HCT116 (cell line): ENCODE measurements at regions not wholly inside any gene's neighbourhood (a gene's known extent, or its start where the extent isn't known, plus 50 kb on each side); places are given as distances from the start of the nearest gene placed in this dataset.

Source experiments
- ATAC-seq: fragments of 200-7000 bp; cut with Tn5 transposase; 2 replicates; pipeline ENCODE4 v1.9.1; 2020; ENCODE audit warnings: mild to moderate bottlenecking, moderate library complexity
- BruUV-seq: library from RNA; stranded (reverse); fragments of 400-500 nt; replicated peaks from 2 replicates; lab custom pipeline; 2021; lab: Mats Ljungman, UMichigan
- CTCF ChIA-PET: fragments of 300-600 bp; sonication (Branson Sonifier 250); formaldehyde crosslinking; loops from one replicate; lab custom pipeline; 2021; ENCODE audit warnings: antibody characterized with exemption; lab: Charles Lee
- POLR2A ChIA-PET: fragments of 300-600, 350-600 bp; sonication (Branson Sonifier 250); formaldehyde crosslinking; loops from one replicate; lab custom pipeline; 2021; ENCODE audit warnings: antibody characterized with exemption; lab: Charles Lee
- RAD21 ChIA-PET, 2 experiments: fragments of 300-600 bp; sonication (Branson Sonifier 250); formaldehyde crosslinking; loops; one replicate each; lab custom pipeline; 2023; ENCODE audit warnings: low total read pairs in 2 of 2; ENCODE audit not compliant: uncharacterized antibody in 2 of 2, unreplicated experiment in 2 of 2, low non-redundant PET in 1 of 2; lab: Charles Lee
- DNase-seq: peaks from one replicate; pipeline ENCODE4 v3.0.0-alpha.2; 2010; ENCODE audit warnings: low read depth, low spot score
- H2AFZ ChIP-seq: fragments of 200-600 bp; shearing (Covaris generic), sonication (generic); 2 replicates; pipeline ENCODE4 v1.6.1; 2017; ENCODE audit warnings: low read depth, mixed run types, mixed read lengths, antibody characterized with exemption, low read length; ENCODE audit not compliant: poor library complexity, severe bottlenecking
- H3K27ac ChIP-seq: 2 replicates; pipeline ENCODE4 v1.5.1; 2012; ENCODE audit warnings: low read depth, low read length
- H3K27me3 ChIP-seq: fragments of 200-600 bp; sonication (generic); 2 replicates; pipeline ENCODE4 v1.6.1; 2016; ENCODE audit warnings: mixed run types, low read length, mixed read lengths; ENCODE audit not compliant: insufficient read depth
- H3K36me3 ChIP-seq, 2 experiments: fragments of 200-500 bp in 1 of 2; fragments of 200-600 bp in 1 of 2; sonication (Bioruptor generic) in 1 of 2; sonication (generic) in 1 of 2; 2 replicates each; pipeline versions ENCODE4 v1.5.1 to v1.6.1; 2014 to 2016; ENCODE audit warnings: low read length in 2 of 2, inconsistent platforms in 1 of 2, mixed read lengths in 1 of 2, mixed run types in 1 of 2; ENCODE audit not compliant: insufficient read depth in 2 of 2, control insufficient read depth in 1 of 2
- H3K4me1 ChIP-seq, 2 experiments: fragments of 200-600 bp in 1 of 2; sonication (generic) in 1 of 2; 2 replicates each; pipeline versions ENCODE4 v1.5.1 to v1.6.1; 2012 to 2017; ENCODE audit warnings: low read length in 2 of 2, inconsistent platforms in 1 of 2, mild to moderate bottlenecking in 1 of 2, mixed read lengths in 1 of 2, mixed run types in 1 of 2, moderate library complexity in 1 of 2; ENCODE audit not compliant: insufficient read depth in 2 of 2, control insufficient read depth in 1 of 2
- H3K4me2 ChIP-seq: fragments of 200-600 bp; sonication (generic); 2 replicates; pipeline ENCODE4 v1.6.1; 2017; ENCODE audit warnings: mixed run types, low read length, mixed read lengths
- H3K4me3 ChIP-seq, 2 experiments: fragments of 200-600 bp in 1 of 2; sonication (generic) in 1 of 2; replicated peaks in 1 of 2; 2 replicates each; pipeline ENCODE4 v1.5.1; 2011 to 2016; ENCODE audit warnings: low read length in 2 of 2, control low read depth in 1 of 2, low read depth in 1 of 2, mild to moderate bottlenecking in 1 of 2, mixed read lengths in 1 of 2, mixed run types in 1 of 2
- H3K79me2 ChIP-seq: fragments of 200-600 bp; sonication (generic); 2 replicates; pipeline ENCODE4 v1.6.1; 2017; ENCODE audit warnings: mild to moderate bottlenecking, mixed run types, low read length, moderate library complexity, mixed read lengths; ENCODE audit not compliant: insufficient read depth
- H3K9ac ChIP-seq: fragments of 200-600 bp; sonication (generic); 2 replicates; pipeline ENCODE4 v1.6.1; 2016; ENCODE audit warnings: low read length, mixed read lengths
- H3K9me2 ChIP-seq: fragments of 200-600 bp; sonication (generic), shearing (Covaris generic); 2 replicates; pipeline ENCODE4 v1.6.1; 2017; ENCODE audit warnings: mixed run types, mild to moderate bottlenecking, moderate library complexity; ENCODE audit not compliant: insufficient read depth
- H3K9me3 ChIP-seq, 2 experiments: fragments of 200-500 bp in 1 of 2; fragments of 200-600 bp in 1 of 2; sonication (Bioruptor generic) in 1 of 2; sonication (generic) in 1 of 2; 2 replicates each; pipeline ENCODE4 v1.6.1; 2014 to 2017; ENCODE audit warnings: low read length in 2 of 2, mixed read lengths in 2 of 2, inconsistent platforms in 1 of 2, low read depth in 1 of 2, mild to moderate bottlenecking in 1 of 2, mixed run types in 1 of 2, moderate library complexity in 1 of 2; ENCODE audit not compliant: control insufficient read depth in 1 of 2, insufficient read depth in 1 of 2
- H4K20me1 ChIP-seq: fragments of 200-600 bp; sonication (generic), shearing (Covaris generic); 2 replicates; pipeline ENCODE4 v1.6.1; 2017; ENCODE audit warnings: mixed run types, mild to moderate bottlenecking, moderate library complexity; ENCODE audit not compliant: insufficient read depth
- EGR1 ChIP-seq: IDR thresholded peaks from 2 replicates; pipeline ENCODE4 v1.6.1; 2012; ENCODE audit warnings: low read depth
- EZH2 ChIP-seq: fragments of 200-600 bp; sonication (generic); IDR thresholded peaks from 2 replicates; pipeline ENCODE4 v1.6.1; 2017; ENCODE audit warnings: antibody characterized with exemption, mixed run types
- EZH2phosphoT487 ChIP-seq: fragments of 200-600 bp; IDR thresholded peaks from 2 replicates; pipeline ENCODE4 v1.6.1; 2018; ENCODE audit warnings: antibody characterized with exemption, borderline replicate concordance
- FOSL1 ChIP-seq: IDR thresholded peaks from 2 replicates; pipeline ENCODE4 v1.6.1; 2012; ENCODE audit warnings: low read depth
- JUND ChIP-seq: IDR thresholded peaks from 2 replicates; pipeline ENCODE4 v1.6.1; 2012
- POLR2AphosphoS5 ChIP-seq: IDR thresholded peaks from 2 replicates; pipeline ENCODE4 v1.6.1; 2011; ENCODE audit warnings: mild to moderate bottlenecking, low read depth, low read length, moderate library complexity
- RAD21 ChIP-seq: IDR thresholded peaks from 2 replicates; pipeline ENCODE4 v1.6.1; 2012; ENCODE audit warnings: low read depth, mild to moderate bottlenecking
- SIN3A ChIP-seq: IDR thresholded peaks from 2 replicates; pipeline ENCODE4 v1.6.1; 2012; ENCODE audit warnings: low read depth
- SP1 ChIP-seq: IDR thresholded peaks from 2 replicates; pipeline ENCODE4 v1.6.1; 2012; ENCODE audit warnings: low read depth
- SRF ChIP-seq: IDR thresholded peaks from 2 replicates; pipeline ENCODE4 v1.6.1; 2012; ENCODE audit warnings: low read depth
- TCF7L2 ChIP-seq: IDR thresholded peaks from 2 replicates; pipeline ENCODE4 v1.7.0; 2011; ENCODE audit warnings: borderline replicate concordance, inconsistent platforms; ENCODE audit not compliant: insufficient read depth, insufficient read length; ENCODE audit errors: extremely low read depth
- ZFX ChIP-seq: fragments of 450-650 bp; IDR thresholded peaks from 2 replicates; pipeline ENCODE4 v1.6.1; 2017
- ZNF274 ChIP-seq: fragments of 200-500 bp; sonication (Bioruptor generic); IDR thresholded peaks from 2 replicates; pipeline ENCODE4 v1.6.1; 2014; ENCODE audit warnings: mild to moderate bottlenecking, low read depth, low read length, inconsistent platforms
- intact Hi-C: fragments of 100-400 bp; cut with micrococcal nuclease; formaldehyde crosslinking; loops from 2 replicates; pipeline ENCODE4 v1.10.0; 2022
- TF ChIP-seq, protein P1 (sequence below), 3 experiments: fragments of 200-600 bp in 1 of 3; sonication (generic) in 1 of 3; IDR thresholded peaks in 2 of 3; conservative IDR thresholded peaks in 1 of 3; 2 replicates each; pipeline ENCODE4 v1.5.1; 2012 to 2017; ENCODE audit warnings: low read depth in 2 of 3, low read length in 2 of 3, antibody characterized with exemption in 1 of 3, borderline replicate concordance in 1 of 3, control low read depth in 1 of 3, mild to moderate bottlenecking in 1 of 3, mixed read lengths in 1 of 3, mixed run types in 1 of 3, moderate library complexity in 1 of 3; ENCODE audit not compliant: insufficient read depth in 1 of 3
- TF ChIP-seq, protein P2 (sequence below): IDR thresholded peaks from 2 replicates; pipeline ENCODE4 v1.6.1; 2012
- TF ChIP-seq, protein P3 (sequence below): IDR thresholded peaks from 2 replicates; pipeline ENCODE4 v1.6.1; 2011; ENCODE audit warnings: mild to moderate bottlenecking, low read length, moderate library complexity; ENCODE audit not compliant: insufficient replicate concordance; ENCODE audit errors: extremely low read depth
- TF ChIP-seq, protein P4 (sequence below): IDR thresholded peaks from 2 replicates; pipeline ENCODE4 v1.6.1; 2012

DNA sequence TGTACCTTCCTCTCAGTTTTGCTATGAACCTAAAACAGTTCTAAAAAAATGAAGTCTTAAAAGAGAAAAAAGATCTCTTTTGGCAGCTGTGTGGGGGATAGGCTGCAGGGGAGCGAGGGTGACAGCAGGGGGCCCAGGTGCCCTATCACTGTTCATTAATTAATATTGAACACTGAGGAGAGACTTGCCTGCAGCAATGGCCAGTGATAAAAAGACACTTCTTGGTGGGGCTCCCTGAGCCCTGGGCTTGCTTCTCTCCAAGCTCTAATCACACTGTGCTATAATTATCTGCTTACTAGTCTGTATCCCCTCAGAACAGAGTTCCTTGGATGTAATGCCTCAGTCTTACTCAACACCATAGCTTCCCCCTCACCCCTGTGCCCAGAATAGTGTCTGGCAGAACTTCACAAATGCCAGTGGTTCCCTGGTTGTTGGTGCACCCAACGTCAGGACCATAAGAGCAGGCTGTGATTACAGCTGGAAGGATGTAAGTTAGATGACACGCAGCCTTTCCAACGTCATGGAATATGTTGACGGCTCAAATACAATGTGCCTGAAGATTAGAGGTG is 52.0 kb upstream of the IRX6 start:
- H3K4me3 ChIP-seq, result no peak overlapping the region
- no peaks in the 10 kb centered on the region for H3K4me1 ChIP-seq
- no peak overlapping the region for H3K27ac ChIP-seq
- intact Hi-C loops, result no loop called here
- H3K9me3 ChIP-seq, result no peaks in the 10 kb centered on the region
- H3K36me3 ChIP-seq, result no peaks in the 10 kb centered on the region
- ChIA-PET POLR2A (no interaction called here), CTCF (no interaction called here), RAD21 (no interaction called here)
- ATAC-seq, result no peak
- H4K20me1 ChIP-seq, result no peaks in the 10 kb centered on the region
- H3K27me3 ChIP-seq, result no peaks in the 10 kb centered on the region; the same call in 1 of the 2 replicates
- no TSS peak for BruUV-seq
- no peak overlapping the region for H3K4me2 ChIP-seq
- no peak for DNase-seq
- TF ChIP-seq ZNF274, result no peak
- no peak for TF ChIP-seq ZFX
- no peak for TF ChIP-seq EZH2
- no peak for TF ChIP-seq FOSL1
- TF ChIP-seq, protein P1, sequence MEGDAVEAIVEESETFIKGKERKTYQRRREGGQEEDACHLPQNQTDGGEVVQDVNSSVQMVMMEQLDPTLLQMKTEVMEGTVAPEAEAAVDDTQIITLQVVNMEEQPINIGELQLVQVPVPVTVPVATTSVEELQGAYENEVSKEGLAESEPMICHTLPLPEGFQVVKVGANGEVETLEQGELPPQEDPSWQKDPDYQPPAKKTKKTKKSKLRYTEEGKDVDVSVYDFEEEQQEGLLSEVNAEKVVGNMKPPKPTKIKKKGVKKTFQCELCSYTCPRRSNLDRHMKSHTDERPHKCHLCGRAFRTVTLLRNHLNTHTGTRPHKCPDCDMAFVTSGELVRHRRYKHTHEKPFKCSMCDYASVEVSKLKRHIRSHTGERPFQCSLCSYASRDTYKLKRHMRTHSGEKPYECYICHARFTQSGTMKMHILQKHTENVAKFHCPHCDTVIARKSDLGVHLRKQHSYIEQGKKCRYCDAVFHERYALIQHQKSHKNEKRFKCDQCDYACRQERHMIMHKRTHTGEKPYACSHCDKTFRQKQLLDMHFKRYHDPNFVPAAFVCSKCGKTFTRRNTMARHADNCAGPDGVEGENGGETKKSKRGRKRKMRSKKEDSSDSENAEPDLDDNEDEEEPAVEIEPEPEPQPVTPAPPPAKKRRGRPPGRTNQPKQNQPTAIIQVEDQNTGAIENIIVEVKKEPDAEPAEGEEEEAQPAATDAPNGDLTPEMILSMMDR (IDR thresholded peaks at IDR 0.05 in 2 of 3, conservative IDR thresholded peaks at IDR 0.05 in 1 of 3; ENCODE audit: borderline replicate concordance in 1 of 3, insufficient read depth in 1 of 3, low read depth in 2 of 3, low read length in 2 of 3), result no peak
- no peak for TF ChIP-seq JUND
- TF ChIP-seq, protein P2, sequence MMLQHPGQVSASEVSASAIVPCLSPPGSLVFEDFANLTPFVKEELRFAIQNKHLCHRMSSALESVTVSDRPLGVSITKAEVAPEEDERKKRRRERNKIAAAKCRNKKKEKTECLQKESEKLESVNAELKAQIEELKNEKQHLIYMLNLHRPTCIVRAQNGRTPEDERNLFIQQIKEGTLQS, result no peak
- no peak for TF ChIP-seq POLR2AphosphoS5
- TF ChIP-seq EZH2phosphoT487, result no peak
- no peak for TF ChIP-seq TCF7L2
- no peak for TF ChIP-seq EGR1
- no peak for TF ChIP-seq RAD21
- TF ChIP-seq SIN3A, result no peak
- no peak for TF ChIP-seq SRF
- TF ChIP-seq SP1, result no peak
- TF ChIP-seq, protein P3, sequence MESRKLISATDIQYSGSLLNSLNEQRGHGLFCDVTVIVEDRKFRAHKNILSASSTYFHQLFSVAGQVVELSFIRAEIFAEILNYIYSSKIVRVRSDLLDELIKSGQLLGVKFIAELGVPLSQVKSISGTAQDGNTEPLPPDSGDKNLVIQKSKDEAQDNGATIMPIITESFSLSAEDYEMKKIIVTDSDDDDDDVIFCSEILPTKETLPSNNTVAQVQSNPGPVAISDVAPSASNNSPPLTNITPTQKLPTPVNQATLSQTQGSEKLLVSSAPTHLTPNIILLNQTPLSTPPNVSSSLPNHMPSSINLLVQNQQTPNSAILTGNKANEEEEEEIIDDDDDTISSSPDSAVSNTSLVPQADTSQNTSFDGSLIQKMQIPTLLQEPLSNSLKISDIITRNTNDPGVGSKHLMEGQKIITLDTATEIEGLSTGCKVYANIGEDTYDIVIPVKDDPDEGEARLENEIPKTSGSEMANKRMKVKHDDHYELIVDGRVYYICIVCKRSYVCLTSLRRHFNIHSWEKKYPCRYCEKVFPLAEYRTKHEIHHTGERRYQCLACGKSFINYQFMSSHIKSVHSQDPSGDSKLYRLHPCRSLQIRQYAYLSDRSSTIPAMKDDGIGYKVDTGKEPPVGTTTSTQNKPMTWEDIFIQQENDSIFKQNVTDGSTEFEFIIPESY, result no peak
- TF ChIP-seq, protein P4, sequence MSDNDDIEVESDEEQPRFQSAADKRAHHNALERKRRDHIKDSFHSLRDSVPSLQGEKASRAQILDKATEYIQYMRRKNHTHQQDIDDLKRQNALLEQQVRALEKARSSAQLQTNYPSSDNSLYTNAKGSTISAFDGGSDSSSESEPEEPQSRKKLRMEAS, result no peak
- no peaks in the 10 kb centered on the region for H3K9me2 ChIP-seq
- H3K79me2 ChIP-seq, result no peaks in the 10 kb centered on the region
- no peak overlapping the region for H2AFZ ChIP-seq
- H3K9ac ChIP-seq, result no peak overlapping the region
